Loucy (cell line): ENCODE measurements at regions not wholly inside any gene's neighbourhood (a gene's known extent, or its start where the extent isn't known, plus 50 kb on each side); places are given as distances from the start of the nearest gene placed in this dataset.
A peak's percentile ranks its signal among the peaks of the same experiment; 100 is the strongest.

Source experiments
- H2AFZ ChIP-seq: fragments of 200-600 bp; sonication (generic); 2 replicates; pipeline ENCODE4 v1.6.0; 2016; ENCODE audit warnings: antibody characterized with exemption, mild to moderate bottlenecking, low read length, moderate library complexity
- H3F3A ChIP-seq: fragments of 200-600 bp; 2 replicates; pipeline ENCODE4 v1.6.0; 2016; ENCODE audit warnings: antibody characterized with exemption, low read depth, mild to moderate bottlenecking
- H3K27me3 ChIP-seq: fragments of 200-600 bp; sonication (generic); 2 replicates; pipeline ENCODE4 v1.6.1; 2014; ENCODE audit warnings: low read length, mild to moderate bottlenecking; ENCODE audit not compliant: insufficient read depth, poor library complexity, severe bottlenecking
- H3K36me3 ChIP-seq: fragments of 200-600 bp; sonication (generic); 2 replicates; pipeline ENCODE4 v1.6.1; 2016; ENCODE audit warnings: low read length; ENCODE audit not compliant: insufficient read depth
- H3K4me1 ChIP-seq: fragments of 200-600 bp; sonication (generic); 2 replicates; pipeline ENCODE4 v1.5.1; 2014; ENCODE audit warnings: low read length, mild to moderate bottlenecking; ENCODE audit not compliant: insufficient read depth, poor library complexity, severe bottlenecking
- H3K4me2 ChIP-seq: fragments of 200-600 bp; sonication (generic); 2 replicates; pipeline ENCODE4 v1.6.0; 2014; ENCODE audit warnings: antibody characterized with exemption, low read length, low read depth, mild to moderate bottlenecking; ENCODE audit not compliant: poor library complexity, severe bottlenecking
- H3K4me3 ChIP-seq: fragments of 200-600 bp; sonication (generic); 2 replicates; pipeline ENCODE4 v1.5.1; 2014; ENCODE audit warnings: low read length, mild to moderate bottlenecking, mixed read lengths; ENCODE audit not compliant: poor library complexity, severe bottlenecking
- H3K79me2 ChIP-seq: fragments of 200-600 bp; sonication (generic); 2 replicates; pipeline ENCODE4 v1.6.1; 2014; ENCODE audit warnings: low read length; ENCODE audit not compliant: insufficient read depth
- H3K9ac ChIP-seq: fragments of 200-600 bp; sonication (generic); 2 replicates; pipeline ENCODE4 v1.6.0; 2014; ENCODE audit warnings: mild to moderate bottlenecking, low read depth, low read length, moderate library complexity; ENCODE audit not compliant: poor library complexity, severe bottlenecking
- H3K9me2 ChIP-seq: fragments of 200-600 bp; sonication (generic); replicated peaks from 2 replicates; pipeline ENCODE4 v1.6.1; 2016; ENCODE audit warnings: low read depth, low read length, mixed read lengths
- H3K9me3 ChIP-seq: fragments of 200-600 bp; sonication (generic); 2 replicates; pipeline ENCODE4 v1.6.1; 2014; ENCODE audit warnings: mild to moderate bottlenecking, antibody characterized with exemption, low read length, low read depth; ENCODE audit not compliant: insufficient read depth
- H4K20me1 ChIP-seq: fragments of 200-600 bp; sonication (generic); 2 replicates; pipeline ENCODE4 v1.6.0; 2014; ENCODE audit warnings: antibody characterized with exemption, low read length, mild to moderate bottlenecking; ENCODE audit not compliant: insufficient read depth, poor library complexity, severe bottlenecking
- EZH2phosphoT487 ChIP-seq: fragments of 200-600 bp; IDR thresholded peaks from 2 replicates; pipeline ENCODE4 v1.6.1; 2018; ENCODE audit warnings: antibody characterized with exemption, mild to moderate bottlenecking, moderate library complexity, borderline replicate concordance
- TF ChIP-seq, protein P1 (sequence below): fragments of 200-600 bp; sonication (generic); conservative IDR thresholded peaks from 2 replicates; pipeline ENCODE4 v1.5.1; 2014; ENCODE audit warnings: mild to moderate bottlenecking, antibody characterized with exemption, low read length

DNA sequence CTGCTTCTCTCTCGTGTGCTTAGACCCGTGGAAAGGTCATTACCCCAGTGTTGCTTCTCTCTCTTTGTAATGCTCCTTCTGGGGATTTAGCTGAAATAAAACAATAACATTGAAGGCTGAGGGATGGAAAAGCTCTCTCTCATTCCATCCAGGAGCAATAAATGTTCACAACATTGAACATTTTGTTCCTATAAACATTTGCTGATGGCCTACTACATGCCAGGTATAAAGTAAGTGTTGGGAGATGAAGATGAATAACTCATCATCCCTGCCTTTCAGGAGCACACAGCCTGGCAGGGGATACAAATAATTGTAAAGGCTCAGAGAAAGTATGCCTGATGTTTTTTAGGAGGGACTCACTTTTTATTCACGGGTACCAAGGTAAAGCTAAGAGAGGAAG lies 158.1 kb downstream of the KDR start:
- Histone ChIP-seq H3K4me2 (no peak overlapping the region), H3K27me3 (no peaks in the 10 kb centered on the region), H3K4me3 (no peak overlapping the region), H4K20me1 (no peaks in the 10 kb centered on the region), H2AFZ (no peak overlapping the region), H3K9me3 (no peaks in the 10 kb centered on the region), H3K4me1 (peaks cover 7% of the 10 kb centered on the region), H3F3A (no peaks in the 10 kb centered on the region), H3K79me2 (no peaks in the 10 kb centered on the region), H3K9me2 (no peaks in the 10 kb centered on the region), H3K9ac (no peak overlapping the region), H3K36me3 (no peaks in the 10 kb centered on the region)
- TF ChIP-seq EZH2phosphoT487, result no peak
- TF ChIP-seq, protein P1, sequence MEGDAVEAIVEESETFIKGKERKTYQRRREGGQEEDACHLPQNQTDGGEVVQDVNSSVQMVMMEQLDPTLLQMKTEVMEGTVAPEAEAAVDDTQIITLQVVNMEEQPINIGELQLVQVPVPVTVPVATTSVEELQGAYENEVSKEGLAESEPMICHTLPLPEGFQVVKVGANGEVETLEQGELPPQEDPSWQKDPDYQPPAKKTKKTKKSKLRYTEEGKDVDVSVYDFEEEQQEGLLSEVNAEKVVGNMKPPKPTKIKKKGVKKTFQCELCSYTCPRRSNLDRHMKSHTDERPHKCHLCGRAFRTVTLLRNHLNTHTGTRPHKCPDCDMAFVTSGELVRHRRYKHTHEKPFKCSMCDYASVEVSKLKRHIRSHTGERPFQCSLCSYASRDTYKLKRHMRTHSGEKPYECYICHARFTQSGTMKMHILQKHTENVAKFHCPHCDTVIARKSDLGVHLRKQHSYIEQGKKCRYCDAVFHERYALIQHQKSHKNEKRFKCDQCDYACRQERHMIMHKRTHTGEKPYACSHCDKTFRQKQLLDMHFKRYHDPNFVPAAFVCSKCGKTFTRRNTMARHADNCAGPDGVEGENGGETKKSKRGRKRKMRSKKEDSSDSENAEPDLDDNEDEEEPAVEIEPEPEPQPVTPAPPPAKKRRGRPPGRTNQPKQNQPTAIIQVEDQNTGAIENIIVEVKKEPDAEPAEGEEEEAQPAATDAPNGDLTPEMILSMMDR, result no peak

DNA sequence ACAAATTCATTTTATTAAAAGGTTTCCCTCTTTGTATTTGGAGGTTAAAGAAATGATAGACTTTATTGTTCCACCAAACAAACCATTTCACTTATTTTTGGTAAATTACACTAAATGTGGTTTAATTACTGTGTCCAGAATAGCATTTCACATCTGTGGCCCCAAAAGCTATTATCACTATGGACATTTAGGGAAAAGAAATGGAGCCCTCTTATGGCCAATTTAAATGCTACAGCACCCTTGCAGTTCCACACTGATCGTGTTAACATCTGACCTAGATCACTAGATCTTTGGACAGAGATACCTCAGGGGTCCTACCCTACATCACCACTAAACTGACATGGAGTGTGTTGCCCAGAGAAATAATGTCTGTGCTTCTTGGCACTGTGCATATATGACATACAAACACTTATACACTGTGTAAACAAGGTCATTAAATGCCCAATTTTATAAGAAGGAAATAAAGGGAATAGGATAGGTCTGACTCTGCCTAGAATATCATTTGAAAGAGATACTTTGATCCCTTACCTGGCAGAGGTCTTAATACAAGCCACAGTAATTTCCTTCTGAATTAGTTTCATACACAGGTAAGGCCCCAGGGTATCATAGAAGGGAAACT lies 163.9 kb downstream of the KDR start:
- H3K9ac ChIP-seq, result no peak overlapping the region
- no peaks in the 10 kb centered on the region for H3K9me2 ChIP-seq
- H3K4me2 ChIP-seq, result no peak overlapping the region
- H3K27me3 ChIP-seq, result no peaks in the 10 kb centered on the region
- no peaks in the 10 kb centered on the region for H3F3A ChIP-seq
- no peak overlapping the region for H2AFZ ChIP-seq
- peaks cover 19% of the 10 kb centered on the region for H3K4me1 ChIP-seq
- TF ChIP-seq EZH2phosphoT487, result no peak
- TF ChIP-seq, protein P1, result peak; percentile 93
- no peak overlapping the region for H3K4me3 ChIP-seq
- no peaks in the 10 kb centered on the region for H3K79me2 ChIP-seq
- no peaks in the 10 kb centered on the region for H4K20me1 ChIP-seq
- H3K36me3 ChIP-seq, result no peaks in the 10 kb centered on the region
- H3K9me3 ChIP-seq, result no peaks in the 10 kb centered on the region

DNA sequence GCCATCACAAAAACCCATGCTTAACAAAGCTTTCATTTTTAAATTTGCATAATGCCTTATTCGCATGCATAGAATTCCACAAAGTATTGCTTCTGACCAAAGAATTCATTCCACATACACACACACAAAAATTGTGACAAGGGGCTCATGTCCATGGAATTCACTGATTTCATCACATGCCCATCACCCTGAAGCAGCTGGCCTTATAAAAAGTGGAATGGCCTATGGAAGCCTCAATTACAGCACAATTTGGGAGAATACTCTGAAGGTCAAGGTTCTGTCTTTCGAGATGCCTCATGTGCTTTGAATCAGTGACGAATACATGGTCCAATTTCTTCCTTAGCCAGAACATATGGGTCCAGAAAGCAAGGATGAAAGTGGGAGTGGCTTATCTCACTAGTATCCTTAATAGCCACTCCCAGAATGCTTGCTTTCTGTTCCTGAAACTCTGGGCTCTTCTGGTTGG lies 165.7 kb downstream of the KDR start:
- H3K9ac ChIP-seq, result no peak overlapping the region
- no peak overlapping the region for H3K4me2 ChIP-seq
- H3F3A ChIP-seq, result no peaks in the 10 kb centered on the region
- H3K79me2 ChIP-seq, result no peaks in the 10 kb centered on the region
- H3K27me3 ChIP-seq, result no peaks in the 10 kb centered on the region
- H3K36me3 ChIP-seq, result no peaks in the 10 kb centered on the region
- no peaks in the 10 kb centered on the region for H3K9me3 ChIP-seq
- no peak overlapping the region for H3K4me3 ChIP-seq
- peaks cover 19% of the 10 kb centered on the region for H3K4me1 ChIP-seq
- no peak for TF ChIP-seq EZH2phosphoT487
- TF ChIP-seq, protein P1, result no peak
- H3K9me2 ChIP-seq, result no peaks in the 10 kb centered on the region
- no peaks in the 10 kb centered on the region for H4K20me1 ChIP-seq
- no peak overlapping the region for H2AFZ ChIP-seq
